Cardiac muscle cell (in vitro differentiated cells and primary cell): ENCODE measurements at regions not wholly inside any gene's neighbourhood (a gene's known extent, or its start where the extent isn't known, plus 50 kb on each side); places are given as distances from the start of the nearest gene placed in this dataset.
"Not testable (repeated sequence)": the region's sequence is repeated elsewhere in the genome, so short reads cannot be mapped to it uniquely, and the experiment has no call there.

Source experiments
- DNase-seq, 2 donors: peaks; one replicate each; pipeline versions ENCODE4 v3.0.0 to v3.0.0-alpha.2; 2010 to 2017; ENCODE audit warnings: low read depth in 1 of 2, low spot score in 1 of 2
- H3K27ac ChIP-seq: fragments of 200-600 bp; sonication (generic); 2 replicates; pipeline ENCODE4 v1.5.1; 2016
- H3K27me3 ChIP-seq: fragments of 200-600 bp; sonication (generic); 2 replicates; pipeline ENCODE4 v1.6.0; 2016; ENCODE audit warnings: control low read depth
- H3K36me3 ChIP-seq: fragments of 200-600 bp; sonication (generic); 2 replicates; pipeline ENCODE4 v1.5.1; 2016; ENCODE audit warnings: control low read depth
- H3K4me1 ChIP-seq: fragments of 200-600 bp; sonication (generic); 2 replicates; pipeline ENCODE4 v1.8.1; 2017; ENCODE audit warnings: low read depth, mild to moderate bottlenecking, mixed run types
- H3K4me3 ChIP-seq: fragments of 200-600 bp; sonication (generic); 2 replicates; pipeline ENCODE4 v1.5.1; 2016; ENCODE audit warnings: mild to moderate bottlenecking
- H3K9me3 ChIP-seq: fragments of 200-600 bp; sonication (generic); 2 replicates; pipeline ENCODE4 v1.5.1; 2017; ENCODE audit warnings: low read depth, mild to moderate bottlenecking, control low read depth
- TF ChIP-seq, protein P1 (sequence below): IDR thresholded peaks from 2 replicates; pipeline ENCODE4 v1.5.1; 2012; ENCODE audit warnings: low read depth, mild to moderate bottlenecking, low read length

DNA sequence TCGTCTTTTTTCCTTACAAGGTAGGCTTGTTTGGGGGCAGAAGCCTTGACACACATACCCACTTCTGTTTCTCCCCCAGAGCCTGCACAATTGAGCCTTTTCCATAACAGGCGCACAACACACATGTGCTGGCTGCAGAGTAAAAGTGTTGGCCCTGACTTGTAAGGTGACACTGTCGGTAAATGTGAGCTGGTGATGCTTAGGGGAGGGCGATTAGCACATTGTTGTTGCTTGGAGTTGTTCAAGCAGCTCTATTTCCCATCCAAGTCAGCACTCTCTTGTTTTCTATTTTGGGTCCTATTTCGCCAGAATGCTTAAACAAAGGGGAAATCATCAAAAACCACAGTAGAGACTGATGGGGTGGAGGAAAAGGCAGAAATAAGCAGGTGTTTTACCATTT lies 51.9 kb upstream of the PTPRJ start:
- H3K4me3 ChIP-seq, result no peak overlapping the region
- H3K9me3 ChIP-seq, result no peaks in the 10 kb centered on the region
- no peak for DNase-seq
- no peaks in the 10 kb centered on the region for H3K27me3 ChIP-seq
- H3K36me3 ChIP-seq, result no peaks in the 10 kb centered on the region
- no peak overlapping the region for H3K27ac ChIP-seq
- TF ChIP-seq, protein P1, sequence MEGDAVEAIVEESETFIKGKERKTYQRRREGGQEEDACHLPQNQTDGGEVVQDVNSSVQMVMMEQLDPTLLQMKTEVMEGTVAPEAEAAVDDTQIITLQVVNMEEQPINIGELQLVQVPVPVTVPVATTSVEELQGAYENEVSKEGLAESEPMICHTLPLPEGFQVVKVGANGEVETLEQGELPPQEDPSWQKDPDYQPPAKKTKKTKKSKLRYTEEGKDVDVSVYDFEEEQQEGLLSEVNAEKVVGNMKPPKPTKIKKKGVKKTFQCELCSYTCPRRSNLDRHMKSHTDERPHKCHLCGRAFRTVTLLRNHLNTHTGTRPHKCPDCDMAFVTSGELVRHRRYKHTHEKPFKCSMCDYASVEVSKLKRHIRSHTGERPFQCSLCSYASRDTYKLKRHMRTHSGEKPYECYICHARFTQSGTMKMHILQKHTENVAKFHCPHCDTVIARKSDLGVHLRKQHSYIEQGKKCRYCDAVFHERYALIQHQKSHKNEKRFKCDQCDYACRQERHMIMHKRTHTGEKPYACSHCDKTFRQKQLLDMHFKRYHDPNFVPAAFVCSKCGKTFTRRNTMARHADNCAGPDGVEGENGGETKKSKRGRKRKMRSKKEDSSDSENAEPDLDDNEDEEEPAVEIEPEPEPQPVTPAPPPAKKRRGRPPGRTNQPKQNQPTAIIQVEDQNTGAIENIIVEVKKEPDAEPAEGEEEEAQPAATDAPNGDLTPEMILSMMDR, result no peak
- peaks cover 4% of the 10 kb centered on the region for H3K4me1 ChIP-seq

DNA sequence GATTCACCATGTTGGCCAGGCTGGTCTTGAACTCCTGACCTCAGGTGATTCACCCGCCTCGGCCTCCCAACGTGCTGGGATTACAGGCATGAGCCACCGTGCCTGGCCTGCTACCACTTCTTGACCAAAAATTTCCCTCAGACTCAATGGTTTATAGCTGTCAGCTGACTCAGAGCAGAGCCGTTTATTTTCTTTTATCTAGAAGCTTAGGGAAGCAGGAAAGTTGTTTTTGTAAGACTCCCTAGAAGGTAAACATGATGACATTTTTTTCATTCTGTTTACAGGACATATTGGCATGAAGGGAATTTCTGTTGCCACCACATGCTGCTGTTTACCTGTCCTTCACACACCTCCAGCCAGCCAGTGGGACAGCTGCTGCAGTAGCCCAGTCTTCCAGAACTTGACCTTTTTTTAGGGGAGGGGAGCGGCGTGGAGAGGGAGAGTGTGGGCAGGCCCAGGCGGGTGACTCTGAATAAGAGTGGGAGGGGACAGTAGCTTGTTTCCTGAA lies 56.1 kb upstream of the PTPRJ start:
- Histone ChIP-seq H3K27me3 (no peaks in the 10 kb centered on the region), H3K36me3 (no peaks in the 10 kb centered on the region), H3K4me1 (peaks cover 4% of the 10 kb centered on the region), H3K27ac (no peak overlapping the region), H3K4me3 (no peak overlapping the region), H3K9me3 (no peaks in the 10 kb centered on the region)
- TF ChIP-seq, protein P1, result no peak
- DNase-seq, result peak in 1 of 2 donors; percentile 35

DNA sequence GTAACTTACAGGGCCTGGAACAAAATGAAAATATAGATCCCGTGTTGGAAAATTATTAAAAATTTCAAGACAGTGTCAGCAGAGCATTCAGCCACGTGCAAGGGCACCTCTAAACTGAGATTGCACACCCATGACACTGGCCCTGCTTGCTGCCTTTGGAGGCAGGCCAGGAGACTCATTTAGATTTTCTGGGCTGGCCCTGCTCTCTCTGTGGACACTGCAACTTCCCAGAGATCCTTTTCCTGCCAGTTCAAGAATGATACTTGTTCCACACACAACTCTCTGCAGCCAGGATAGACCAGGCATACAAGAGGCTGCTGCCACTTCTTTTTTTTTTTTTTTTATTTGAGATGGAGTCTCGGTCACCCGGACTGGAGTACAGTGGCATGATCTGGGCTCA lies 56.7 kb upstream of the PTPRJ start:
- peak; percentile 42 to 57 for DNase-seq
- Histone ChIP-seq H3K4me1 (peaks cover 4% of the 10 kb centered on the region), H3K9me3 (no peaks in the 10 kb centered on the region), H3K27me3 (no peaks in the 10 kb centered on the region), H3K27ac (peak overlapping the region; percentile 47), H3K4me3 (no peak overlapping the region), H3K36me3 (no peaks in the 10 kb centered on the region)
- TF ChIP-seq, protein P1, result no peak

DNA sequence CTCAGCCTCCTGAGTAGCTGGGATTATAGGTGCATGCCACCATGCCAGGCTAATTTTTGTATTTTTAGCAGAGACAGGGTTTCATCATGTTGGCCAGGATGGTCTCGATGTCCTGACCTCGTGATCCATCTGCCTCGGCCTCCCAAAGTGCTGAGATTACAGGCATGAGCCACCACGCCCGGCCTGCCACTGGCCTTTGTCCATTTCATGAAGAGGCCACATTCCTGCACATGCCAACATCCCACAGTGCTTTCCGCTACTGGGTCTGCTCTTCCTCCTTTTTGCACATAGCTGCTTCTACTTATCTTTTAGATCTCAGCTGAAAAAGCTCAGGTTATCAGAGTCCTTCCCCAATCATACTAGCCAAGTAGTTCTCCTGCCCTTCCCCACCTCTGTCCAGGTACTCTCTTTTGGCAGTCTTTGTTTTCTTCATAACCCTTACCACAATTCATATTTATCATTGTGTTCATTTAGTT lies 59.2 kb upstream of the PTPRJ start:
- not testable (repeated sequence) for H3K4me3 ChIP-seq, H3K27ac ChIP-seq, H3K36me3 ChIP-seq, DNase-seq, H3K9me3 ChIP-seq, H3K27me3 ChIP-seq
- H3K4me1 ChIP-seq, result peaks cover 16% of the 10 kb centered on the region

DNA sequence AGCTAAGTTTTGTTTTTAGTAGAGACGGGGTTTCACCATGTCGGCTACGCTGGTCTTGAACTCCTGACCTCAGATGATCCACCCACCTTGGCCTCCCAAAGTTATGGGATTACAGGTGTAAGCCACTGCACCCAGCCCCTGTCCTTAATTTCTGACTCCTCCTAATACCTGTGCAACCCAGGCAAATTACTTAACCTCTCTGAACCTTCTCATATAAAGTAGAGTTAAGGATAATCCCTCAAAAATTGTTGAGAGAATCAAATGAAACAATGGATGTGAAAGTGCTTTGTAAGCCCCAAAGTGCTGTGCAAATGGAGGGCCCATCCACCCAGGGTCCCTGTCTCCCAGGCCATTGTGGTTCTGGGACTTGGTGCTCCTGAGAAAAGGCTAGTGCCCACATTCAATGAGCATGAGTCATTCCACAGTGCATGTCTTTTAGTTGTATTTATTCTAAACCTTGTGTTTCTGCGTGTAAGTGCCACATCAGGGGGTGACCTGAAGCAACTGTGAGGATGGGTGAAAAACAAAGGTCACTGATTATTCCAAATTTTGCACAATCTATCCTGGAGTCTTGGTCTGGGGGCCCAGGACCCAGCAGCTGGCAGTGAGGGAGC lies 61.4 kb upstream of the PTPRJ start:
- Histone ChIP-seq H3K36me3 (no peaks in the 10 kb centered on the region), H3K27ac (no peak overlapping the region), H3K27me3 (no peaks in the 10 kb centered on the region), H3K4me1 (peaks cover 17% of the 10 kb centered on the region), H3K4me3 (no peak overlapping the region), H3K9me3 (no peaks in the 10 kb centered on the region)
- TF ChIP-seq, protein P1, result no peak
- DNase-seq, result peak in 1 of 2 donors; percentile 30

DNA sequence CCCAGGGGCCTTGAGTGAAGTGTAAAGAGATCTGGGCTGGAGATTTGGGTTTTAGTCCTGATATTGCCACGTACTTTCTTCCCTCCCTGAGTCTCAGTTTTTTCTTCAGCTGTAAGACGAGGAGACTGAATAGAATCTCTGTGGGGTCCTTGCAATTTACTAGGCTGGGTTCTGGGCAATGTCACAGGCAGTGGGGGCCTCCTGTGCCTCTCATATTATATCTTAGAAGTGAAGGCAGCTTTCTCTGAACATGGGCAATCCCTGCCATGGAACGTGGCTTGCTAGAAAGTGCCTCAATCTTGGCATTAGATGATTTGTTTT lies 62.0 kb upstream of the PTPRJ start:
- peaks cover 13% of the 10 kb centered on the region for H3K4me1 ChIP-seq
- H3K4me3 ChIP-seq, result no peak overlapping the region
- TF ChIP-seq, protein P1, result no peak
- no peak for DNase-seq
- peak overlapping the region; percentile 31 for H3K27ac ChIP-seq
- H3K9me3 ChIP-seq, result no peaks in the 10 kb centered on the region
- H3K27me3 ChIP-seq, result no peaks in the 10 kb centered on the region
- H3K36me3 ChIP-seq, result no peaks in the 10 kb centered on the region
